ENCODE measurements at regions not wholly inside any gene's neighbourhood (a gene's known extent, or its start where the extent isn't known, plus 50 kb on each side); places are given as distances from the start of the nearest gene placed in this dataset.

DNA sequence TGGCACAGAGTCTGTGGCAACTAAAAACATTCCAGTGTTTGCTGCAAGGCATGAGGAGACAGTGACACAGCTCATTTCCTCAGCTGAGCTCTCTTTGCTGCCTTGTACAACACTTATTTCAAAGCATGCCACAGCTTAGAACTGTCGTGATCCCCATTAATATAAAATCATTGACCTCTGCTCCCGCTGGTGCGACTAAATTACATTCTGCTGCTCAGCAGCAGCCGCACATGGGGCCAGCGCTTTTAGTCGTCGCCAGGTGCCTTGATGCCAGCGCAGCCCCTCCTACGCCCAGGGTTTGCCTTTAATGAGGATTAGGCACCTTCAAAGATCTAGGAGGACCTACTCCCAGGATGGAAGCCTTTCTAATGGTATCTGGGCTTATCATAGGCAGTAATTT lies 717.9 kb upstream of the POU3F2 start:
- H3K27ac ChIP-seq, result no peak overlapping the region
- H3K4me1 ChIP-seq (ENCODE audit: low read depth, poor library complexity, severe bottlenecking), result no peaks in the 10 kb centered on the region
- no peaks in the 10 kb centered on the region for H4K20me1 ChIP-seq (ENCODE audit: insufficient read depth)
- no peaks in the 10 kb centered on the region for H3K36me3 ChIP-seq (ENCODE audit: insufficient read depth)
- H3K79me2 ChIP-seq (ENCODE audit: insufficient read depth, low read depth), result no peaks in the 10 kb centered on the region
- H3K27me3 ChIP-seq (ENCODE audit: insufficient read depth, low read depth), result no peaks in the 10 kb centered on the region
- H2AFZ ChIP-seq (ENCODE audit: low read depth), result no peak overlapping the region
- TF ChIP-seq, protein P1, sequence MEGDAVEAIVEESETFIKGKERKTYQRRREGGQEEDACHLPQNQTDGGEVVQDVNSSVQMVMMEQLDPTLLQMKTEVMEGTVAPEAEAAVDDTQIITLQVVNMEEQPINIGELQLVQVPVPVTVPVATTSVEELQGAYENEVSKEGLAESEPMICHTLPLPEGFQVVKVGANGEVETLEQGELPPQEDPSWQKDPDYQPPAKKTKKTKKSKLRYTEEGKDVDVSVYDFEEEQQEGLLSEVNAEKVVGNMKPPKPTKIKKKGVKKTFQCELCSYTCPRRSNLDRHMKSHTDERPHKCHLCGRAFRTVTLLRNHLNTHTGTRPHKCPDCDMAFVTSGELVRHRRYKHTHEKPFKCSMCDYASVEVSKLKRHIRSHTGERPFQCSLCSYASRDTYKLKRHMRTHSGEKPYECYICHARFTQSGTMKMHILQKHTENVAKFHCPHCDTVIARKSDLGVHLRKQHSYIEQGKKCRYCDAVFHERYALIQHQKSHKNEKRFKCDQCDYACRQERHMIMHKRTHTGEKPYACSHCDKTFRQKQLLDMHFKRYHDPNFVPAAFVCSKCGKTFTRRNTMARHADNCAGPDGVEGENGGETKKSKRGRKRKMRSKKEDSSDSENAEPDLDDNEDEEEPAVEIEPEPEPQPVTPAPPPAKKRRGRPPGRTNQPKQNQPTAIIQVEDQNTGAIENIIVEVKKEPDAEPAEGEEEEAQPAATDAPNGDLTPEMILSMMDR (conservative IDR thresholded peaks at IDR 0.05; ENCODE audit: low read depth, low read length), result no peak
- no peak overlapping the region for H3K9ac ChIP-seq
- H3K4me2 ChIP-seq, result no peak overlapping the region
- H3K4me3 ChIP-seq (IDR thresholded peaks at IDR 0.05; ENCODE audit: insufficient read depth, low read depth, low read length), result no peak overlapping the region

DNA sequence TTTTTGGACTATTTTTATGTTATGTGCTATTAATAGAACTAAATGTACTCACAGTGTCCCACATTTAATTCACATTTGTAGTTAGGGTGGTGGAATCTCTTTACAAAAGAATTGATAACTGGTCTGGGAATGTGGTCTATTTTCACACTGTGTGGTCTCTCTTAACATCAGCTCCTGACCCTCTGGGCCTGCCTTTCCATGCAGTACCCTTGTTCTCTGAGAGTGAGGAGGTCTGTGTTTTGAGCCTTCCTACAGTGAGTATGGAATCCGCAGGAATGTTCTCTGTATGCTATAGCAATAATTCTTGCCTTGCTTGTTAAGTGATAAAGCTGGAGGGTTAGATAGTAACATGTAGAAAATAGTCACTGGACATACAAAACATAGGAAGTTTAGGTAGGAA lies 717.3 kb upstream of the POU3F2 start:
- no peak overlapping the region for H3K27ac ChIP-seq
- TF ChIP-seq, protein P1 (conservative IDR thresholded peaks at IDR 0.05; ENCODE audit: low read depth, low read length), result no peak
- no peaks in the 10 kb centered on the region for H4K20me1 ChIP-seq (ENCODE audit: insufficient read depth)
- H3K79me2 ChIP-seq (ENCODE audit: insufficient read depth, low read depth), result no peaks in the 10 kb centered on the region
- no peak overlapping the region for H3K4me2 ChIP-seq
- no peaks in the 10 kb centered on the region for H3K4me1 ChIP-seq (ENCODE audit: low read depth, poor library complexity, severe bottlenecking)
- no peaks in the 10 kb centered on the region for H3K27me3 ChIP-seq (ENCODE audit: insufficient read depth, low read depth)
- H3K9ac ChIP-seq, result no peak overlapping the region
- H3K36me3 ChIP-seq (ENCODE audit: insufficient read depth), result no peaks in the 10 kb centered on the region
- no peak overlapping the region for H2AFZ ChIP-seq (ENCODE audit: low read depth)
- H3K4me3 ChIP-seq (IDR thresholded peaks at IDR 0.05; ENCODE audit: insufficient read depth, low read depth, low read length), result no peak overlapping the region

DNA sequence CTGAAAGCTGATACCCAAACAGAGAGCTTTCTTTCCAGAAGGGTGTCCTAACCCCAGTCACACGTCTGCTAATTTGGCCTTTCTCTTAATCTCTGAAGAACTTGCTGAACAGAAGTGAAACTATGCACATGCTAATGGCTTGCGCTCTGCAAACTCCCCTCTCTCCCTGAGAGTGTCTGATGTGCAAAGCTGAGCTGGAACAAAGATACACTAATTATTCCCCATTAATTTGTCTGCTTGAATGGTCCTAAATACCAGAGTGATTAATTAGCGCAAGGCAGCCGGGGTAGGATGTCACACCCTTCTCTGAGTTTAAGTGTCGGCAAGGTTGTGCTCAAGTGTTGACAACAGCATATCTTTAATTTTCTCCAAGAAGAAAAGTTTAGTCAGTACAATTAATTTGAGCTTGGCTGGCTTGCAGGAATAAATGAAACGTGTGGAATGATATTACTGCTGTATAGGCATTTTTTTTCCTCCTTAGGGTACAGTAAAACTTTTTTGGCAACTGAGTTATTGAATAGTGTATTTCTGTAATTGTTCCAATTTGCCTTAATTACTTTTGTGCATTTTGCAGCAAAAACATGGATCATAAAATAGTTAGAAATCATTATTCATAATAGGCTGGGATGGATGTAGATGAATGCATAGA lies 715.9 kb upstream of the POU3F2 start:
- Histone ChIP-seq H3K4me1 (ENCODE audit: low read depth, poor library complexity, severe bottlenecking) (no peaks in the 10 kb centered on the region), H3K9ac (no peak overlapping the region), H3K4me3 (IDR thresholded peaks at IDR 0.05; ENCODE audit: insufficient read depth, low read depth, low read length) (no peak overlapping the region), H3K27me3 (ENCODE audit: insufficient read depth, low read depth) (no peaks in the 10 kb centered on the region), H3K79me2 (ENCODE audit: insufficient read depth, low read depth) (no peaks in the 10 kb centered on the region), H3K36me3 (ENCODE audit: insufficient read depth) (no peaks in the 10 kb centered on the region), H3K27ac (no peak overlapping the region), H3K4me2 (no peak overlapping the region), H2AFZ (ENCODE audit: low read depth) (no peak overlapping the region), H4K20me1 (ENCODE audit: insufficient read depth) (no peaks in the 10 kb centered on the region)
- TF ChIP-seq, protein P1 (conservative IDR thresholded peaks at IDR 0.05; ENCODE audit: low read depth, low read length), result no peak

DNA sequence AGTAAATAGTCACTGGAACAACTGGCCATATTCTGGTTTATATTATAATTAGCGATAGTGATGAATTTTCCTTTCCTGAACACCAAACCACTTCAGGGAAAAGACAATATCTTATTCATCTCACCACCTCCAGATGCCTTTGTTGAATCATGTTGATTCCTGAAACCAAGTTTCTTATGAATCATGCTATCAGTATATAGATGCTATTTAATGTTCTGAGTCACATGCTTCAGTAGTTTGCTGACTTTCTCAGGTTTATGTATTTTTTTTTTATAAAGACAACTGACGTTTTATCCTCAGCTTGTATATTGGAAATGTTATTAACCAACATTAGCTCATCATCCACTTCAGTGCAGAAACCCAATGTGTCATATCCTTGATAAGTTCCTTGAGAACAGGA lies 710.2 kb upstream of the POU3F2 start:
- TF ChIP-seq, protein P1 (conservative IDR thresholded peaks at IDR 0.05; ENCODE audit: low read depth, low read length), result no peak
- no peak overlapping the region for H3K4me2 ChIP-seq

More for the DNA sequence above, 710.2 kb upstream of the POU3F2 start:
- Histone ChIP-seq H2AFZ (ENCODE audit: low read depth) (no peak overlapping the region), H3K79me2 (ENCODE audit: insufficient read depth, low read depth) (no peaks in the 10 kb centered on the region), H3K4me3 (IDR thresholded peaks at IDR 0.05; ENCODE audit: insufficient read depth, low read depth, low read length) (no peak overlapping the region), H3K4me1 (ENCODE audit: low read depth, poor library complexity, severe bottlenecking) (no peaks in the 10 kb centered on the region), H4K20me1 (ENCODE audit: insufficient read depth) (no peaks in the 10 kb centered on the region), H3K27ac (no peak overlapping the region), H3K27me3 (ENCODE audit: insufficient read depth, low read depth) (no peaks in the 10 kb centered on the region), H3K9ac (no peak overlapping the region), H3K36me3 (ENCODE audit: insufficient read depth) (no peaks in the 10 kb centered on the region)

All from KMS-11 (cell line).